GM10266 (cell line): ENCODE measurements at regions not wholly inside any gene's neighbourhood (a gene's known extent, or its start where the extent isn't known, plus 50 kb on each side); places are given as distances from the start of the nearest gene placed in this dataset.

Experiments
- DNase-seq: peaks from one replicate; pipeline ENCODE4 v3.0.0; 2012; ENCODE audit errors: extremely low spot score
- TF ChIP-seq, protein P1 (sequence below): IDR thresholded peaks from 2 replicates; pipeline ENCODE4 v1.5.1; 2012; ENCODE audit warnings: mild to moderate bottlenecking, low read depth; ENCODE audit not compliant: control insufficient read depth, insufficient read depth; ENCODE audit errors: missing control alignments

DNA sequence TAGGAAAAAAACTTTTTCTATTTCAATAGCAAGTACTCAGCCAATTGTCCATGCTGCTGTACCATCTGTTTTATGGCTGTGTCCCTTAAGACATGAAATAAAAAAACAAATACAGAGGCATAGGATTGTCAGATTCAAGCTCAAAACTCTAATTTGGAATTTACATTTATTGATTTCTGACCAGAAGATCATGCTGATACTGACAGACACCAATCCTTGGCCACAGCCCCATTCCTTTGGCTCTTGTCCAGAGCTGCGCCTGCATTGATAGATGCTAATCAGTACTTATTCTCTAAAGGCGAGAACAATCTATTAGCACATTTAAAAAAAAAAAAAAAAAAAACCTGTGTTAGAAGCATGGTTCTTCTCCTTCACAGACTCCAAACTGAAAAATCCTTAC is 384.6 kb downstream of the TMEM232 start:
- TF ChIP-seq, protein P1, sequence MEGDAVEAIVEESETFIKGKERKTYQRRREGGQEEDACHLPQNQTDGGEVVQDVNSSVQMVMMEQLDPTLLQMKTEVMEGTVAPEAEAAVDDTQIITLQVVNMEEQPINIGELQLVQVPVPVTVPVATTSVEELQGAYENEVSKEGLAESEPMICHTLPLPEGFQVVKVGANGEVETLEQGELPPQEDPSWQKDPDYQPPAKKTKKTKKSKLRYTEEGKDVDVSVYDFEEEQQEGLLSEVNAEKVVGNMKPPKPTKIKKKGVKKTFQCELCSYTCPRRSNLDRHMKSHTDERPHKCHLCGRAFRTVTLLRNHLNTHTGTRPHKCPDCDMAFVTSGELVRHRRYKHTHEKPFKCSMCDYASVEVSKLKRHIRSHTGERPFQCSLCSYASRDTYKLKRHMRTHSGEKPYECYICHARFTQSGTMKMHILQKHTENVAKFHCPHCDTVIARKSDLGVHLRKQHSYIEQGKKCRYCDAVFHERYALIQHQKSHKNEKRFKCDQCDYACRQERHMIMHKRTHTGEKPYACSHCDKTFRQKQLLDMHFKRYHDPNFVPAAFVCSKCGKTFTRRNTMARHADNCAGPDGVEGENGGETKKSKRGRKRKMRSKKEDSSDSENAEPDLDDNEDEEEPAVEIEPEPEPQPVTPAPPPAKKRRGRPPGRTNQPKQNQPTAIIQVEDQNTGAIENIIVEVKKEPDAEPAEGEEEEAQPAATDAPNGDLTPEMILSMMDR, result no peak

DNA sequence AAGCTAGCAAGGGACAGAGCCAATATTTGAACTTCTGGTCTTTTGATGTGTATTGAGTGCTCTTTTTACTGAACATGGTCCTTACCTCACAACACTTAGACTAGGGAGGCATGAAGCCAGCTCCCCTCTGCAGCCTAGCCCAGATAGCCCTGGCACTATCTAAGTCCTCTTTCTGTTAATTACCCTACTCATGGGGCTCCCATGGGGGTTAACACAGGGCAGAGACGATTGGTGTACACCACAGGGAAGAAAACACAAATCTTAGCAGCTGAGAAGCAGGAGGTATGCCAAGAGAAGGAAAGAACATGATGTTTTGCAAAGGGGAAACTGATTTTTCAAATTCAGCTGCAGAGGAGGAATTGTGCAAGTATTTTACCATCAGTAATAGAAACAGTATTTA is 383.8 kb downstream of the TMEM232 start:
- TF ChIP-seq, protein P1, result no peak
- no peak for DNase-seq

More for the DNA sequence above, 384.6 kb downstream of the TMEM232 start:
- DNase-seq, result no peak

DNA sequence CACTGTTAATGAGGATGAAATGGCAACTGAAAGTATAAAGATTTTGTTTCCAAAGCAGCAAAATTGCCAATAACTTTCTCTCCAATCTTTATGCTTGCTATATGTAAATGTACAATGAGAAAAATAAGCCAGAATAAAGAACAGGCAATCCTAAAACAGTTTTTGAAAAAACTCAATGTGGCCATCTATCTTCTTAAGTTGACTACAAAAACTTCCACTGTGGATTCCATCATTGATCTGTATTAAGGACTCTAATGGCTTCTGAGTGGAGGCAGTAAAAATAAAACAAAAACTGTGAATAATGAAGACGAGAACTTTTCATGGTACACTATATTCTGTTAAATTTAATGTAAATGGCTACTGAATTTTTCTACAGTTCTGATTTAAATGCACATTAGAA is 382.9 kb downstream of the TMEM232 start:
- DNase-seq, result no peak
- TF ChIP-seq, protein P1, result no peak

DNA sequence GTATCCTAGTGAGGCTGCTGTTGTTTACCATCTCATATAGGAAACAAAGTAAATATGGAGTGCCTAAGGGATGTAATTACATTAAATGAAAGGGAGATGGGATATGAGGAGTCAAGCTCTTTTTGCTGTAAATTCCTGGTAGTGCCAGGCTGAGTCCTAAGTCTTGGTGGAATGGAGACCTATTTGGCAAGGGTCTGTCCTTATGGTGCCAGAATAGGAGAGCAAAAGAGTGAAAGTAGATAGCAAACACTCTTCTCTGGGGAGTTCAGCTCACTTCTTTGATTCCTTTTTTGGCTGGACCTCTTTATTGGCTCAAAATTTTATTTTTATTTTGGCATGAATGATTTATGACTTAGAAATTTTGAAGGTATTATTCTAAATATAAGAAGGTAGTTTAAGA is 380.8 kb downstream of the TMEM232 start:
- TF ChIP-seq, protein P1, result no peak
- DNase-seq, result no peak

DNA sequence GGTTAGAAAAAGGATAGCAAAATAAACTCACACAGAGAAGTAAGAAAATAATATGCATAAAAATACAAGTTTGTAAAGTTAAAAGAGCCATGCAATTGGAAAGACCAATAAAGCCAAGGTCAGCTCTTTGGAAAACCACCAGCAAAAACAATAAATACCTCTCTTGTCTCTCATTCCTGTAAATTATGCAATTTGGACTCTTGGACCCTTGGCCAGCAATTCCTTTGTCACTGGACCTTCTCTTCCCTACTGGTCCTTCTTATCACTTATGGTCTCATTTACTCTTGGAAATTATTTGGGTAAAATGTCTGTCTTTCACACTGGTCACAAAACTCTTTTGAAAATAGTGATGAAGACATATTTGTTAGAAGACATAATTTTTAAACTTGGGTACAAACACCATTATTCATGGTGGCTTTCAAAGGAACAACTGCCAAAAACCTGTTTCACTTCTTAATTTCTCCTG is 379.5 kb downstream of the TMEM232 start:
- TF ChIP-seq, protein P1, result no peak
- DNase-seq, result no peak

DNA sequence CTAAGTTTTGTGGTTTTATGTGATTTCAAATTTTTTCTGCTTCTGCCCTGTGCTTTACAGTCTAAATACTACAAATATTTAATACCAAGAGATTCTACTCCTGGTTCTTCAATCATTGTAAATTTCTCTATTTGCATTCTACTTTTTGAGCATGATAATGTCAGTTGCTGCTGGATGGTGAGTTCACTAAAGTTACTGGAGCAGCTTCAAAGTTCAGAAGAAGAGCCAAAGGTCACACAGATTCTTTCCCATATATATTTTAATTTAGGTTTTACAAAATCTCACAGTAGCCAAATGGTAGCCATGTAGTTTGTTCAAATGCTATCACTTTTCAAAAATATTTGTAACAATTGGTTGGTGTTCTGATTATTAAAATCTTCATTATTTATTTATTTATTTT is 378.7 kb downstream of the TMEM232 start:
- TF ChIP-seq, protein P1, result no peak

DNA sequence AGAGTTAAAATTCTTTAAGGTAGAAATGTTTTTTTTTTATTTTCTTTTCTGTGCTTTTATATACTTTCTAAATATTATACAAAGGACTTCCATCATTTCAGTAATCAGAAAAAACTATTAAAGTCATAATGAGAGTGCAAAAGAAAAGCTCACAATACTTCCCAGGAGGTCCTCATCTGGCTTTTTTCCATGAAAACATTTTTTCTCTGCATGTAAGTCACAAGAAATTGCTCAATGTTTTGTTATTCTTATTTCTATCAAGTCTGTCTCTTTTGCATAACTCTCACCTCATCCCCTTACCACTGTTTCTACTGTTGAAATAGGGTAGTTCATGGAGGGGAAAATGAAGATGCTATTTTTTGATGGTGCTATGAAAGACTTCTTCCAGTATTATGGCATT is 375.0 kb downstream of the TMEM232 start:
- DNase-seq, result no peak
- TF ChIP-seq, protein P1, result no peak

More for the DNA sequence above, 378.7 kb downstream of the TMEM232 start:
- no peak for DNase-seq
